ENCODE measurements at regions not wholly inside any gene's neighbourhood (a gene's known extent, or its start where the extent isn't known, plus 50 kb on each side); places are given as distances from the start of the nearest gene placed in this dataset.

DNA sequence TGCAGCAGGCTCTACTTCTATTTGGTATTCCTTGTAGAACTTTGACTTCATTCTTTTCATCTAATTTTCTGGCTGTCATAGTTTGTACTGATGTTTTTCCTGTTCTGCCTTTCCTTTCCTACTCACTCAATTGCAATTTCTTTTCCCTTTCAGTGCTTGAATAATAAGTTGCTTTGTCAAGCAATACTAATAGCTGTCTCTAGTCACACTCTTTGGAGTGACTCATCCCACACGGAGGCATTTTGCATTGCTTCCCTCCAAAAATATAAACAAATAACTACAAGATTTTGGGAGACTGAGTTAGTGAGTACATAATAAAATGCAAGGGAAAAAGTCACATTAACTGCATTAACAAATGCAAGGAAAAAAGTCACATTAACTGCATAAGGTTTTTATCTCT, 465.9 kb downstream of the CDH9 start:
- no peak overlapping the region for H3K4me2 ChIP-seq (ENCODE audit: low read length)
- no peaks in the 10 kb centered on the region for H4K20me1 ChIP-seq (ENCODE audit: control insufficient read depth, insufficient read depth, low read depth, low read length)
- TF ChIP-seq, protein P1, sequence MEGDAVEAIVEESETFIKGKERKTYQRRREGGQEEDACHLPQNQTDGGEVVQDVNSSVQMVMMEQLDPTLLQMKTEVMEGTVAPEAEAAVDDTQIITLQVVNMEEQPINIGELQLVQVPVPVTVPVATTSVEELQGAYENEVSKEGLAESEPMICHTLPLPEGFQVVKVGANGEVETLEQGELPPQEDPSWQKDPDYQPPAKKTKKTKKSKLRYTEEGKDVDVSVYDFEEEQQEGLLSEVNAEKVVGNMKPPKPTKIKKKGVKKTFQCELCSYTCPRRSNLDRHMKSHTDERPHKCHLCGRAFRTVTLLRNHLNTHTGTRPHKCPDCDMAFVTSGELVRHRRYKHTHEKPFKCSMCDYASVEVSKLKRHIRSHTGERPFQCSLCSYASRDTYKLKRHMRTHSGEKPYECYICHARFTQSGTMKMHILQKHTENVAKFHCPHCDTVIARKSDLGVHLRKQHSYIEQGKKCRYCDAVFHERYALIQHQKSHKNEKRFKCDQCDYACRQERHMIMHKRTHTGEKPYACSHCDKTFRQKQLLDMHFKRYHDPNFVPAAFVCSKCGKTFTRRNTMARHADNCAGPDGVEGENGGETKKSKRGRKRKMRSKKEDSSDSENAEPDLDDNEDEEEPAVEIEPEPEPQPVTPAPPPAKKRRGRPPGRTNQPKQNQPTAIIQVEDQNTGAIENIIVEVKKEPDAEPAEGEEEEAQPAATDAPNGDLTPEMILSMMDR (IDR thresholded peaks at IDR 0.05; ENCODE audit: low read depth, low read length, poor library complexity, severe bottlenecking): no peak
- TF ChIP-seq EZH2phosphoT487 (IDR thresholded peaks at IDR 0.05; ENCODE audit: borderline replicate concordance, low read length): no peak
- H3K9me3 ChIP-seq (ENCODE audit: control insufficient read depth, insufficient read depth, low read length): peaks cover 8% of the 10 kb centered on the region; the same call in 1 of the 2 replicates
- no peaks in the 10 kb centered on the region for H3F3A ChIP-seq (ENCODE audit: control insufficient read depth, insufficient read depth)
- no peak overlapping the region for H3K27ac ChIP-seq (ENCODE audit: low read depth, low read length)
- no peaks in the 10 kb centered on the region for H3K36me3 ChIP-seq (ENCODE audit: control insufficient read depth, low read length)
- H3K27me3 ChIP-seq (ENCODE audit: control insufficient read depth, low read length): no peaks in the 10 kb centered on the region
- no peak overlapping the region for H3K4me3 ChIP-seq (ENCODE audit: low read length)
- H3K79me2 ChIP-seq (ENCODE audit: control insufficient read depth, low read length): no peaks in the 10 kb centered on the region
- no peaks in the 10 kb centered on the region for H3K4me1 ChIP-seq (ENCODE audit: control insufficient read depth, low read length)
- no peaks in the 10 kb centered on the region for H3K9me2 ChIP-seq (replicated peaks; ENCODE audit: control insufficient read depth, low read length)

DNA sequence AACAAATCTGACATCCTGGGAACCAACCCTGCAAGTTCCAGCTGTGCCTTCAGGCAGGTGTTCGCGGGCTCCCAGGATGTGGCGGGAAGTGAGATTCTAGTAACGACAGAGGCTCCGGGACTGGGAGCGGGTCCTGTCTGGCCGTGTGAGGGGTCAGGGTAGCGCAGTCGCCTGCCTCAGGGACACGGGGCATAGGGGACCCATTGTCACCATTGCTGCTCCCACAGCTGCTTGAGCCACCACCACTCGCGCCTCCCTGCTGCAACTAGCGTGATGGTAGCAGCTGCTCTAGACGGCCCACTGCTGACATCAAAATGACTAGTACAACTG, 468.5 kb downstream of the CDH9 start:
- Histone ChIP-seq H4K20me1 (ENCODE audit: control insufficient read depth, insufficient read depth, low read depth, low read length) (no peaks in the 10 kb centered on the region), H3K4me1 (ENCODE audit: control insufficient read depth, low read length) (no peaks in the 10 kb centered on the region), H3F3A (ENCODE audit: control insufficient read depth, insufficient read depth) (no peaks in the 10 kb centered on the region), H3K4me2 (ENCODE audit: low read length) (no peak overlapping the region), H3K9me2 (replicated peaks; ENCODE audit: control insufficient read depth, low read length) (no peaks in the 10 kb centered on the region), H3K79me2 (ENCODE audit: control insufficient read depth, low read length) (no peaks in the 10 kb centered on the region), H3K27ac (ENCODE audit: low read depth, low read length) (no peak overlapping the region), H3K27me3 (ENCODE audit: control insufficient read depth, low read length) (no peaks in the 10 kb centered on the region), H3K9me3 (ENCODE audit: control insufficient read depth, insufficient read depth, low read length) (peaks cover 8% of the 10 kb centered on the region; the same call in 1 of the 2 replicates), H3K4me3 (ENCODE audit: low read length) (no peak overlapping the region), H3K36me3 (ENCODE audit: control insufficient read depth, low read length) (no peaks in the 10 kb centered on the region)
- TF ChIP-seq, protein P1 (IDR thresholded peaks at IDR 0.05; ENCODE audit: low read depth, low read length, poor library complexity, severe bottlenecking): no peak
- TF ChIP-seq EZH2phosphoT487 (IDR thresholded peaks at IDR 0.05; ENCODE audit: borderline replicate concordance, low read length): no peak

DNA sequence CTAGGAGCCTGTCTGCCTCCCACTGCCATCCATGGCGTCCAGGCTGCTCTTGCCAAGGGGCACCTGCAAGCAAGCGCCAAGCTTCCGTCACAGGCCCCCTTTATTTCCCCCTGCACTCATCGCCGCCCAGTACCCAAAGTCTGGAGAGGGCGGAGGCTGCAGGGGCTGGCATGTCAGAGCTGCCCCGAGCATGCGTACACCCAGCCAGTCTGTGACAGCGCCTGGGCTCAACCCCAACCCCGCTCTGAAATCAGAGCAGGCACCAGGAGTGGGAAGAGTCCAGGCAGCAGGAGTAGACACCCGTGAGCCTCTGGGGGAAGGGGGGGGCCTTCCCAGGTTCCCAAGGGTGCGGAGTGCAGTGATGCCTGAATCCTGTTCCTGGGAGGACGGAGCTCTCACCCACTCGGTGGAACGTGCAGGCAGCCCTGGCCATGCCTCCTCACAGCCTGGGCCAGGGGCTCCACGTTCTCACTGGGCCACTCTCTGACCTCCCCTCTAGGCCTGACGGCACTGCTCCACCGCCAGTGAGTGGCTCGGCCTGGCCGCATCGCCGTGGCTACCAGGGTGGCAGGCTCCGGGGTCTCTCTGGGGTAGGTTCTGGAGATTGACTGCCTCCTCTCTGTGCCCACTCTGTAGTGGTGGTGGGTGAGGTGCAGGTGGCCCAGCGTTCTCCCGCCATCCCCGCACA, 469.0 kb downstream of the CDH9 start:
- Histone ChIP-seq H3K27ac (ENCODE audit: low read depth, low read length) (no peak overlapping the region), H3K9me2 (replicated peaks; ENCODE audit: control insufficient read depth, low read length) (no peaks in the 10 kb centered on the region), H3K27me3 (ENCODE audit: control insufficient read depth, low read length) (no peaks in the 10 kb centered on the region), H3F3A (ENCODE audit: control insufficient read depth, insufficient read depth) (no peaks in the 10 kb centered on the region), H3K4me3 (ENCODE audit: low read length) (no peak overlapping the region), H3K79me2 (ENCODE audit: control insufficient read depth, low read length) (no peaks in the 10 kb centered on the region), H3K4me2 (ENCODE audit: low read length) (no peak overlapping the region), H3K4me1 (ENCODE audit: control insufficient read depth, low read length) (no peaks in the 10 kb centered on the region), H3K9me3 (ENCODE audit: control insufficient read depth, insufficient read depth, low read length) (peaks cover 8% of the 10 kb centered on the region; the same call in 1 of the 2 replicates), H3K36me3 (ENCODE audit: control insufficient read depth, low read length) (no peaks in the 10 kb centered on the region), H4K20me1 (ENCODE audit: control insufficient read depth, insufficient read depth, low read depth, low read length) (no peaks in the 10 kb centered on the region)
- no peak for TF ChIP-seq EZH2phosphoT487 (IDR thresholded peaks at IDR 0.05; ENCODE audit: borderline replicate concordance, low read length)
- TF ChIP-seq, protein P1 (IDR thresholded peaks at IDR 0.05; ENCODE audit: low read depth, low read length, poor library complexity, severe bottlenecking): no peak

Data from DOHH2 (cell line).